Activated CD4-positive, alpha-beta memory T cell treated with anti-CD3 and anti-CD28 coated beads for 36 hours (primary cell): ENCODE measurements at regions not wholly inside any gene's neighbourhood (a gene's known extent, or its start where the extent isn't known, plus 50 kb on each side); places are given as distances from the start of the nearest gene placed in this dataset.

Experiments used
- CTCF ChIA-PET: fragments of 350-600 bp; sonication (Branson Sonifier 250); formaldehyde crosslinking; loops from one replicate; lab custom pipeline; 2021; ENCODE audit warnings: antibody characterized with exemption, inconsistent platforms; lab: Charles Lee
- POLR2A ChIA-PET: fragments of 350-600 bp; sonication (Branson Sonifier 250); formaldehyde crosslinking; loops from one replicate; lab custom pipeline; 2021; ENCODE audit warnings: antibody characterized with exemption; lab: Charles Lee
- DNase-seq: peaks from one replicate; pipeline ENCODE4 v3.0.0-alpha.2; 2020
- H3K27ac Mint-ChIP-seq: one replicate; pipeline ENCODE4 v1.8.0; 2021; ENCODE audit warnings: mixed read lengths
- H3K27me3 Mint-ChIP-seq: one replicate; pipeline ENCODE4 v1.8.0; 2021; ENCODE audit warnings: mixed read lengths
- H3K36me3 Mint-ChIP-seq: one replicate; pipeline ENCODE4 v1.8.0; 2021; ENCODE audit warnings: mixed read lengths
- H3K4me1 Mint-ChIP-seq: one replicate; pipeline ENCODE4 v1.8.0; 2021; ENCODE audit warnings: low read depth, mixed read lengths
- H3K4me3 Mint-ChIP-seq: one replicate; pipeline ENCODE4 v1.8.0; 2021; ENCODE audit warnings: mild to moderate bottlenecking, mixed read lengths
- H3K9me3 Mint-ChIP-seq: one replicate; pipeline ENCODE4 v1.8.0; 2021; ENCODE audit warnings: mixed read lengths
- intact Hi-C: fragments of 100-400 bp; cut with micrococcal nuclease; formaldehyde crosslinking; loops from one replicate; pipeline ENCODE4 v1.15.1; 2023

GRCh38 chr19:33879818-33880575 is 83.3 kb downstream of the KCTD15 start:
- no peaks in the 10 kb centered on the region for H3K9me3 Mint-ChIP-seq
- no peak for DNase-seq
- intact Hi-C loops = no loop called here
- POLR2A ChIA-PET = no interaction called here
- CTCF ChIA-PET = interaction anchor here (0.9 kb wide), 1 partner anchor 102 kb away, joined by 3 read pairs; no protein-coding TSS in a partner anchor
- H3K4me1 Mint-ChIP-seq = no peaks in the 10 kb centered on the region
- H3K4me3 Mint-ChIP-seq = no peak overlapping the region
- H3K27ac Mint-ChIP-seq = no peak overlapping the region
- H3K27me3 Mint-ChIP-seq = peaks cover 2% of the 10 kb centered on the region
- no peaks in the 10 kb centered on the region for H3K36me3 Mint-ChIP-seq

GRCh38 chr19:33883859-33884519 is 87.3 kb downstream of the KCTD15 start:
- Mint-ChIP-seq H3K27ac (no peak overlapping the region), H3K27me3 (peaks cover 2% of the 10 kb centered on the region), H3K36me3 (no peaks in the 10 kb centered on the region), H3K4me1 (no peaks in the 10 kb centered on the region), H3K9me3 (no peaks in the 10 kb centered on the region), H3K4me3 (no peak overlapping the region)
- ChIA-PET POLR2A (no interaction called here), CTCF (no interaction called here)
- intact Hi-C loops = no loop called here
- DNase-seq = no peak

GRCh38 chr19:33885236-33885635 is 88.6 kb downstream of the KCTD15 start:
- Mint-ChIP-seq H3K27me3 (peaks cover 2% of the 10 kb centered on the region), H3K27ac (no peak overlapping the region), H3K9me3 (no peaks in the 10 kb centered on the region), H3K36me3 (no peaks in the 10 kb centered on the region), H3K4me1 (no peaks in the 10 kb centered on the region), H3K4me3 (no peak overlapping the region)
- CTCF ChIA-PET = no interaction called here
- intact Hi-C loops = no loop called here
- no peak for DNase-seq
- POLR2A ChIA-PET = no interaction called here

- no peak overlapping the region for H3K27ac Mint-ChIP-seq
- POLR2A ChIA-PET = no interaction called here
- peaks cover 2% of the 10 kb centered on the region for H3K27me3 Mint-ChIP-seq
- CTCF ChIA-PET = interaction anchor here (1.3 kb wide), 1 partner anchor 110 kb away, joined by 3 read pairs; no protein-coding TSS in a partner anchor
- H3K36me3 Mint-ChIP-seq = no peaks in the 10 kb centered on the region
- DNase-seq = no peak
- H3K4me3 Mint-ChIP-seq = no peak overlapping the region
- H3K9me3 Mint-ChIP-seq = no peaks in the 10 kb centered on the region
- H3K4me1 Mint-ChIP-seq = no peaks in the 10 kb centered on the region
- intact Hi-C loops = no loop called here
These were observed 91.2 kb downstream of the KCTD15 start for GRCh38 chr19:33887891-33888290.

GRCh38 chr19:33888665-33889064 is 92.0 kb downstream of the KCTD15 start:
- no peaks in the 10 kb centered on the region for H3K4me1 Mint-ChIP-seq
- no peaks in the 10 kb centered on the region for H3K36me3 Mint-ChIP-seq
- no peak for DNase-seq
- CTCF ChIA-PET = no interaction called here
- no peak overlapping the region for H3K27ac Mint-ChIP-seq
- peaks cover 2% of the 10 kb centered on the region for H3K27me3 Mint-ChIP-seq
- no peaks in the 10 kb centered on the region for H3K9me3 Mint-ChIP-seq
- intact Hi-C loops = no loop called here
- no peak overlapping the region for H3K4me3 Mint-ChIP-seq
- POLR2A ChIA-PET = no interaction called here

GRCh38 chr19:33890569-33890968 is 93.9 kb downstream of the KCTD15 start:
- intact Hi-C loops = no loop called here
- no peak overlapping the region for H3K4me3 Mint-ChIP-seq
- POLR2A ChIA-PET = no interaction called here
- no peak for DNase-seq
- no peak overlapping the region for H3K27ac Mint-ChIP-seq
- H3K27me3 Mint-ChIP-seq = peaks cover 6% of the 10 kb centered on the region
- no peaks in the 10 kb centered on the region for H3K36me3 Mint-ChIP-seq
- no peaks in the 10 kb centered on the region for H3K4me1 Mint-ChIP-seq
- no peaks in the 10 kb centered on the region for H3K9me3 Mint-ChIP-seq
- CTCF ChIA-PET = interaction anchor here (3.1 kb wide), 1 partner anchor 113 kb away, joined by 15 read pairs; no protein-coding TSS in a partner anchor

GRCh38 chr19:33891773-33892172 is 95.1 kb downstream of the KCTD15 start:
- no peak for DNase-seq
- Mint-ChIP-seq H3K4me1 (no peaks in the 10 kb centered on the region), H3K36me3 (no peaks in the 10 kb centered on the region), H3K9me3 (no peaks in the 10 kb centered on the region), H3K27ac (no peak overlapping the region), H3K27me3 (peaks cover 7% of the 10 kb centered on the region), H3K4me3 (no peak overlapping the region)
- POLR2A ChIA-PET = no interaction called here
- intact Hi-C loops = no loop called here
- CTCF ChIA-PET = interaction anchor here (3.1 kb wide), 1 partner anchor 114 kb away, joined by 15 read pairs; no protein-coding TSS in a partner anchor

- Mint-ChIP-seq H3K4me1 (no peaks in the 10 kb centered on the region), H3K4me3 (no peak overlapping the region), H3K27ac (no peak overlapping the region), H3K9me3 (peaks cover 16% of the 10 kb centered on the region), H3K36me3 (peaks cover 2% of the 10 kb centered on the region), H3K27me3 (peaks cover 7% of the 10 kb centered on the region)
- no peak for DNase-seq
- ChIA-PET CTCF (interaction anchor here (0.9 kb wide), 1 partner anchor 117 kb away, joined by 5 read pairs; no protein-coding TSS in a partner anchor), POLR2A (no interaction called here)
- intact Hi-C loops = no loop called here
These were observed 98.1 kb downstream of the KCTD15 start for GRCh38 chr19:33894787-33895186.

GRCh38 chr19:33895366-33895765 is 98.7 kb downstream of the KCTD15 start:
- POLR2A ChIA-PET = no interaction called here
- CTCF ChIA-PET = interaction anchor here (0.9 kb wide), 1 partner anchor 117 kb away, joined by 5 read pairs; no protein-coding TSS in a partner anchor

GRCh38 chr19:33898062-33898677 is 101.5 kb downstream of the KCTD15 start:
- ChIA-PET CTCF (no interaction called here), POLR2A (no interaction called here)
- H3K4me3 Mint-ChIP-seq = no peak overlapping the region
- no peaks in the 10 kb centered on the region for H3K4me1 Mint-ChIP-seq
- no peak overlapping the region for H3K27ac Mint-ChIP-seq
- intact Hi-C loops = no loop called here
- H3K9me3 Mint-ChIP-seq = peaks cover 16% of the 10 kb centered on the region
- DNase-seq = no peak
- H3K36me3 Mint-ChIP-seq = peaks cover 4% of the 10 kb centered on the region
- peaks cover 23% of the 10 kb centered on the region for H3K27me3 Mint-ChIP-seq

More at GRCh38 chr19:33895366-33895765, 98.7 kb downstream of the KCTD15 start:
- H3K36me3 Mint-ChIP-seq = peaks cover 4% of the 10 kb centered on the region
- intact Hi-C loops = no loop called here
- no peaks in the 10 kb centered on the region for H3K4me1 Mint-ChIP-seq
- H3K4me3 Mint-ChIP-seq = no peak overlapping the region
- H3K9me3 Mint-ChIP-seq = peaks cover 16% of the 10 kb centered on the region
- no peak for DNase-seq
- H3K27ac Mint-ChIP-seq = no peak overlapping the region
- peaks cover 12% of the 10 kb centered on the region for H3K27me3 Mint-ChIP-seq

- intact Hi-C loops = no loop called here
- ChIA-PET CTCF (no interaction called here), POLR2A (no interaction called here)
- Mint-ChIP-seq H3K27ac (no peak overlapping the region), H3K27me3 (peaks cover 37% of the 10 kb centered on the region), H3K4me1 (peaks cover 5% of the 10 kb centered on the region), H3K4me3 (no peak overlapping the region), H3K36me3 (peaks cover 4% of the 10 kb centered on the region), H3K9me3 (peaks cover 16% of the 10 kb centered on the region)
- DNase-seq = no peak
These were observed 104.1 kb downstream of the KCTD15 start for GRCh38 chr19:33900817-33901216.

GRCh38 chr19:33902395-33902794 is 105.7 kb downstream of the KCTD15 start:
- Mint-ChIP-seq H3K4me1 (peaks cover 5% of the 10 kb centered on the region), H3K4me3 (no peak overlapping the region), H3K9me3 (peaks cover 16% of the 10 kb centered on the region), H3K27ac (no peak overlapping the region), H3K36me3 (peaks cover 1% of the 10 kb centered on the region), H3K27me3 (peaks cover 41% of the 10 kb centered on the region)
- no peak for DNase-seq
- CTCF ChIA-PET = no interaction called here
- POLR2A ChIA-PET = no interaction called here
- intact Hi-C loops = no loop called here
